ENCODE measurements at regions not wholly inside any gene's neighbourhood (a gene's known extent, or its start where the extent isn't known, plus 50 kb on each side); places are given as distances from the start of the nearest gene placed in this dataset.

DNA sequence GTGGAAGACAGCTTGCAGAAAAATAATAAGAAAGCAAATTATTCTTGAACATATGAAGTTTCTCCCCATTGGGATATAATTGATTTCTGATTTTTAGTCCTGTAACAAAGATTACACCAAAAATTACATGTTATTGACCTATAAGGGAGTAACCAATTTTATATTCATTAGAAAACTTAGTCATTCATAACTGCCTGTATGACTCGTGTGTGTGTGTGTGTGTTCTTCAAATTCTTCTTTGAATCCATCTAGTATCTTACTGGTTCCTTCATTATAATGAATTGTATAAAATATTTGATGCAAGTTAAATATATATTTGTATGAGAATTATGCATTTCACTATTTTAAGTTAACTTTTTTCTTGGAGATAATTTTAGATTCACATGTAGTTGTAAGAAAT is 310.4 kb downstream of the HAO1 start:
- H3K4me1 ChIP-seq (ENCODE audit: insufficient read depth, low read length, poor library complexity, severe bottlenecking): no peaks in the 10 kb centered on the region
- TF ChIP-seq, protein P1, sequence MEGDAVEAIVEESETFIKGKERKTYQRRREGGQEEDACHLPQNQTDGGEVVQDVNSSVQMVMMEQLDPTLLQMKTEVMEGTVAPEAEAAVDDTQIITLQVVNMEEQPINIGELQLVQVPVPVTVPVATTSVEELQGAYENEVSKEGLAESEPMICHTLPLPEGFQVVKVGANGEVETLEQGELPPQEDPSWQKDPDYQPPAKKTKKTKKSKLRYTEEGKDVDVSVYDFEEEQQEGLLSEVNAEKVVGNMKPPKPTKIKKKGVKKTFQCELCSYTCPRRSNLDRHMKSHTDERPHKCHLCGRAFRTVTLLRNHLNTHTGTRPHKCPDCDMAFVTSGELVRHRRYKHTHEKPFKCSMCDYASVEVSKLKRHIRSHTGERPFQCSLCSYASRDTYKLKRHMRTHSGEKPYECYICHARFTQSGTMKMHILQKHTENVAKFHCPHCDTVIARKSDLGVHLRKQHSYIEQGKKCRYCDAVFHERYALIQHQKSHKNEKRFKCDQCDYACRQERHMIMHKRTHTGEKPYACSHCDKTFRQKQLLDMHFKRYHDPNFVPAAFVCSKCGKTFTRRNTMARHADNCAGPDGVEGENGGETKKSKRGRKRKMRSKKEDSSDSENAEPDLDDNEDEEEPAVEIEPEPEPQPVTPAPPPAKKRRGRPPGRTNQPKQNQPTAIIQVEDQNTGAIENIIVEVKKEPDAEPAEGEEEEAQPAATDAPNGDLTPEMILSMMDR (conservative IDR thresholded peaks at IDR 0.05; ENCODE audit: low read length): no peak
- no peak overlapping the region for H2AFZ ChIP-seq (ENCODE audit: low read length)
- H3K4me3 ChIP-seq (ENCODE audit: low read length, poor library complexity, severe bottlenecking): no peak overlapping the region
- H3K9ac ChIP-seq (ENCODE audit: low read depth, low read length, poor library complexity, severe bottlenecking): no peak overlapping the region
- no peaks in the 10 kb centered on the region for H3K9me2 ChIP-seq (replicated peaks; ENCODE audit: low read depth, low read length)
- no peaks in the 10 kb centered on the region for H4K20me1 ChIP-seq (ENCODE audit: insufficient read depth, low read length, poor library complexity, severe bottlenecking)
- H3F3A ChIP-seq (ENCODE audit: low read depth): no peaks in the 10 kb centered on the region
- H3K79me2 ChIP-seq (ENCODE audit: insufficient read depth, low read length): no peaks in the 10 kb centered on the region
- H3K4me2 ChIP-seq (ENCODE audit: low read depth, low read length, poor library complexity, severe bottlenecking): no peak overlapping the region
- no peaks in the 10 kb centered on the region for H3K9me3 ChIP-seq (ENCODE audit: insufficient read depth, low read depth, low read length)
- no peaks in the 10 kb centered on the region for H3K27me3 ChIP-seq (ENCODE audit: insufficient read depth, low read length, poor library complexity, severe bottlenecking)
- no peaks in the 10 kb centered on the region for H3K36me3 ChIP-seq (ENCODE audit: insufficient read depth, low read length)

DNA sequence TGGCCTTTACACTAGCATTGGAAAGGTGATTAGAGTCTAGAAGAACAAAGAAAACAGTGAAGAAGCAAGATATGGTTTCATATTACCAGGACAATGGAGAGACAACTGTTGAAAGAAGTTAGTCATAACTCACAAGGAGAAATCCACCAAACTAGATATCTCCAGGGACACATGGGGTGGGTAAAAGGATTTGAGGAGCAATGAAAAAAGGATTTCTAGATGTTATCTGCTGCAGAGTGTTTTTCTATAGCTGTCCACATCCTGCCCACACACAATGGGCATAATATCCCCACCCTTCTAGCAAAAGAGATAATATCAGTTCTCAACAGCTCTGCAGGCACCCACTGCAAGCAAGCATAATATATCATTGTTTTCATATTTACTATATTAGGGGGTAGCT is 303.1 kb downstream of the HAO1 start:
- H2AFZ ChIP-seq (ENCODE audit: low read length): no peak overlapping the region
- H4K20me1 ChIP-seq (ENCODE audit: insufficient read depth, low read length, poor library complexity, severe bottlenecking): no peaks in the 10 kb centered on the region
- H3K9me3 ChIP-seq (ENCODE audit: insufficient read depth, low read depth, low read length): no peaks in the 10 kb centered on the region
- no peaks in the 10 kb centered on the region for H3K36me3 ChIP-seq (ENCODE audit: insufficient read depth, low read length)
- no peaks in the 10 kb centered on the region for H3K27me3 ChIP-seq (ENCODE audit: insufficient read depth, low read length, poor library complexity, severe bottlenecking)
- no peaks in the 10 kb centered on the region for H3F3A ChIP-seq (ENCODE audit: low read depth)
- H3K4me1 ChIP-seq (ENCODE audit: insufficient read depth, low read length, poor library complexity, severe bottlenecking): no peaks in the 10 kb centered on the region
- no peak overlapping the region for H3K4me2 ChIP-seq (ENCODE audit: low read depth, low read length, poor library complexity, severe bottlenecking)
- no peak overlapping the region for H3K4me3 ChIP-seq (ENCODE audit: low read length, poor library complexity, severe bottlenecking)
- TF ChIP-seq EZH2phosphoT487 (IDR thresholded peaks at IDR 0.05; ENCODE audit: borderline replicate concordance): no peak
- TF ChIP-seq, protein P1 (conservative IDR thresholded peaks at IDR 0.05; ENCODE audit: low read length): no peak
- no peaks in the 10 kb centered on the region for H3K79me2 ChIP-seq (ENCODE audit: insufficient read depth, low read length)
- no peaks in the 10 kb centered on the region for H3K9me2 ChIP-seq (replicated peaks; ENCODE audit: low read depth, low read length)
- no peak overlapping the region for H3K9ac ChIP-seq (ENCODE audit: low read depth, low read length, poor library complexity, severe bottlenecking)

DNA sequence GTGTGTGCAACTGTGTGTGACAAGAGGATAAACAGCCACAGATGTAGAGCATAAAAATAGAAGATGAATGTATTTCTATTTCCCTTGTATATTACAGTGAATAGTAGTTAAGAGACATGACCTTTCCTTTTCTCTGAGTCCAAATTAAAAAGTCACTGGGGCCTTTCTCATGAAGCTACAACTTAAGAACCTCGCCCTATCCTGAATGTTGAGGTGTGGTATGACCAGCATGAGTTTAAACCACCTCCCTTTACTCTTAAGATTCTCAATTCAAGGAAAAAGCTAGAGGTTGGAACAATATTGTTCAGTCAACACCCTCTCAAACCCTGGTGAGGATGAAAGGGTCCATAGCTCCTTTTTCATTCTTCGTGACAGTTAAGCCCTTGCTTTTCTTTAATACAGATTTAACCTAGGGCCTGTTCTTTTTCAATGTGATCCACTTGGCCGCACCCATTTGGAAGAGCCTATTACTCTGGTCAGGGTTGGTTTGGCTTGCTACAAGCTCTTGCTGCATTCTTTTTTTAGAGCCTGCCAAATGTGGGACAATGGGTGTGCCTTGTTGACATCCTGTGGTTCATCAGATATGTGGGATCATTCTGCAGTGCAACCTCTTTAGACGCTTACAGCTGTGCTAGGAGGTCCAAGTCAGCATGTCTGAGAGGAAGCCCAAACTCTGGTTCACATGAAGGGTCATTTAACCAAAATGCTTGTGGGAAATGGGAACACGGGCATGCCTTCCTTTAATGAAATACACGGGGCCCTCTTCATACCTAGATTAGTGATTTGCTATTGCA is 290.0 kb downstream of the HAO1 start:
- Histone ChIP-seq H3K79me2 (ENCODE audit: insufficient read depth, low read length) (no peaks in the 10 kb centered on the region), H3K9me2 (replicated peaks; ENCODE audit: low read depth, low read length) (no peaks in the 10 kb centered on the region; the same call in 1 of the 2 replicates), H3K4me3 (ENCODE audit: low read length, poor library complexity, severe bottlenecking) (no peak overlapping the region), H3K4me2 (ENCODE audit: low read depth, low read length, poor library complexity, severe bottlenecking) (no peak overlapping the region), H3K9me3 (ENCODE audit: insufficient read depth, low read depth, low read length) (no peaks in the 10 kb centered on the region), H3K36me3 (ENCODE audit: insufficient read depth, low read length) (no peaks in the 10 kb centered on the region), H3K27me3 (ENCODE audit: insufficient read depth, low read length, poor library complexity, severe bottlenecking) (no peaks in the 10 kb centered on the region), H2AFZ (ENCODE audit: low read length) (no peak overlapping the region), H3F3A (ENCODE audit: low read depth) (no peaks in the 10 kb centered on the region), H4K20me1 (ENCODE audit: insufficient read depth, low read length, poor library complexity, severe bottlenecking) (no peaks in the 10 kb centered on the region), H3K4me1 (ENCODE audit: insufficient read depth, low read length, poor library complexity, severe bottlenecking) (no peaks in the 10 kb centered on the region), H3K9ac (ENCODE audit: low read depth, low read length, poor library complexity, severe bottlenecking) (no peak overlapping the region)
- TF ChIP-seq, protein P1 (conservative IDR thresholded peaks at IDR 0.05; ENCODE audit: low read length): no peak
- no peak for TF ChIP-seq EZH2phosphoT487 (IDR thresholded peaks at IDR 0.05; ENCODE audit: borderline replicate concordance)
